ENCODE measurements at regions not wholly inside any gene's neighbourhood (a gene's known extent, or its start where the extent isn't known, plus 50 kb on each side); places are given as distances from the start of the nearest gene placed in this dataset.

- CTCF ChIA-PET, result no interaction called here
- DNase-seq (ENCODE audit: low read depth, low spot score), result no peak
- POLR2A ChIA-PET, result no interaction called here
Measured at GRCh38 chr17:71864755-71865154, 256.1 kb upstream of the SOX9 start.

GRCh38 chr17:71866095-71866494 is 254.7 kb upstream of the SOX9 start:
- H3K27ac ChIP-seq (ENCODE audit: low read length), result no peak overlapping the region
- intact Hi-C loops (cut with micrococcal nuclease; ENCODE audit: unreplicated experiment) (no loop called here), in situ Hi-C loops (cut with HindIII; ENCODE audit: low pct_unique_long_range_greater_than_20kb, low sequenced_read_pairs) (no loop called here)
- H3K27me3 ChIP-seq (ENCODE audit: control insufficient read depth, insufficient read depth, low read length), result no peaks in the 10 kb centered on the region; the same call in 1 of the 2 replicates
- no peak for ATAC-seq
- H3K4me3 ChIP-seq (ENCODE audit: low read depth in 2 of 2, low read length in 2 of 2), result no peak overlapping the region
- BruUV-seq (replicated peaks), result no TSS peak
- no peaks in the 10 kb centered on the region for H3K36me3 ChIP-seq (ENCODE audit: control insufficient read depth, insufficient read depth, low read length)
- CTCF ChIA-PET, result no interaction called here
- no peak for DNase-seq (ENCODE audit: low read depth, low spot score)
- H3K4me1 ChIP-seq (ENCODE audit: control insufficient read depth, insufficient read depth, low read length), result no peaks in the 10 kb centered on the region
- TF ChIP-seq SIN3A (IDR thresholded peaks at IDR 0.05; ENCODE audit: borderline replicate concordance, insufficient read depth, low read depth, low read length) (no peak), REST (IDR thresholded peaks at IDR 0.05; ENCODE audit: insufficient read depth in 1 of 2, low read depth in 2 of 2, low read length in 1 of 2) (no peak)
- POLR2A ChIA-PET, result no interaction called here
- H3K9me3 ChIP-seq (ENCODE audit: control insufficient read depth, insufficient read depth, low read depth, low read length), result no peaks in the 10 kb centered on the region

More at GRCh38 chr17:71864755-71865154, 256.1 kb upstream of the SOX9 start:
- no peaks in the 10 kb centered on the region for H3K9me3 ChIP-seq (ENCODE audit: control insufficient read depth, insufficient read depth, low read depth, low read length)
- ATAC-seq, result no peak
- H3K27ac ChIP-seq (ENCODE audit: low read length), result no peak overlapping the region
- H3K4me3 ChIP-seq (ENCODE audit: low read depth in 2 of 2, low read length in 2 of 2), result no peak overlapping the region
- no peaks in the 10 kb centered on the region for H3K36me3 ChIP-seq (ENCODE audit: control insufficient read depth, insufficient read depth, low read length)
- intact Hi-C loops (cut with micrococcal nuclease; ENCODE audit: unreplicated experiment), result no loop called here
- no TSS peak for BruUV-seq (replicated peaks)
- no peaks in the 10 kb centered on the region for H3K4me1 ChIP-seq (ENCODE audit: control insufficient read depth, insufficient read depth, low read length)
- in situ Hi-C loops (cut with HindIII; ENCODE audit: low pct_unique_long_range_greater_than_20kb, low sequenced_read_pairs), result no loop called here
- TF ChIP-seq, protein P1, sequence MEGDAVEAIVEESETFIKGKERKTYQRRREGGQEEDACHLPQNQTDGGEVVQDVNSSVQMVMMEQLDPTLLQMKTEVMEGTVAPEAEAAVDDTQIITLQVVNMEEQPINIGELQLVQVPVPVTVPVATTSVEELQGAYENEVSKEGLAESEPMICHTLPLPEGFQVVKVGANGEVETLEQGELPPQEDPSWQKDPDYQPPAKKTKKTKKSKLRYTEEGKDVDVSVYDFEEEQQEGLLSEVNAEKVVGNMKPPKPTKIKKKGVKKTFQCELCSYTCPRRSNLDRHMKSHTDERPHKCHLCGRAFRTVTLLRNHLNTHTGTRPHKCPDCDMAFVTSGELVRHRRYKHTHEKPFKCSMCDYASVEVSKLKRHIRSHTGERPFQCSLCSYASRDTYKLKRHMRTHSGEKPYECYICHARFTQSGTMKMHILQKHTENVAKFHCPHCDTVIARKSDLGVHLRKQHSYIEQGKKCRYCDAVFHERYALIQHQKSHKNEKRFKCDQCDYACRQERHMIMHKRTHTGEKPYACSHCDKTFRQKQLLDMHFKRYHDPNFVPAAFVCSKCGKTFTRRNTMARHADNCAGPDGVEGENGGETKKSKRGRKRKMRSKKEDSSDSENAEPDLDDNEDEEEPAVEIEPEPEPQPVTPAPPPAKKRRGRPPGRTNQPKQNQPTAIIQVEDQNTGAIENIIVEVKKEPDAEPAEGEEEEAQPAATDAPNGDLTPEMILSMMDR (IDR thresholded peaks at IDR 0.05), result no peak
- no peak for TF ChIP-seq TCF7L2 (IDR thresholded peaks at IDR 0.05; ENCODE audit: low read depth, low read length)
- no peak for TF ChIP-seq POLR2AphosphoS5 (IDR thresholded peaks at IDR 0.05; ENCODE audit: low read depth, low read length)
- no peak for TF ChIP-seq SIN3A (IDR thresholded peaks at IDR 0.05; ENCODE audit: borderline replicate concordance, insufficient read depth, low read depth, low read length)
- TF ChIP-seq REST (IDR thresholded peaks at IDR 0.05; ENCODE audit: insufficient read depth in 1 of 2, low read depth in 2 of 2, low read length in 1 of 2), result no peak
- no peaks in the 10 kb centered on the region; the same call in 1 of the 2 replicates for H3K27me3 ChIP-seq (ENCODE audit: control insufficient read depth, insufficient read depth, low read length)

Measured in Panc1 (cell line).